Panc1 (cell line): ENCODE measurements at regions not wholly inside any gene's neighbourhood (a gene's known extent, or its start where the extent isn't known, plus 50 kb on each side); places are given as distances from the start of the nearest gene placed in this dataset.

ENCODE experiments used
- POLR2AphosphoS5 ChIP-seq: IDR thresholded peaks from 2 replicates; pipeline ENCODE4 v1.6.1; 2012; ENCODE audit warnings: mild to moderate bottlenecking, low read depth, low read length, moderate library complexity
- SIN3A ChIP-seq: IDR thresholded peaks from 2 replicates; pipeline ENCODE4 v1.6.1; 2012; ENCODE audit warnings: low read depth, mild to moderate bottlenecking, low read length, moderate library complexity, borderline replicate concordance; ENCODE audit not compliant: insufficient read depth
- TCF7L2 ChIP-seq: IDR thresholded peaks from 2 replicates; pipeline ENCODE4 v1.6.1; 2011; ENCODE audit warnings: mild to moderate bottlenecking, low read depth, low read length, inconsistent platforms
- TF ChIP-seq, protein P1 (sequence below): fragments of 450-650 bp; IDR thresholded peaks from 2 replicates; pipeline ENCODE4 v1.5.1; 2017; ENCODE audit warnings: mild to moderate bottlenecking

GRCh38 chr3:82942041-82942440 is 1180.6 kb upstream of the GBE1 start:
- TF ChIP-seq, protein P1, sequence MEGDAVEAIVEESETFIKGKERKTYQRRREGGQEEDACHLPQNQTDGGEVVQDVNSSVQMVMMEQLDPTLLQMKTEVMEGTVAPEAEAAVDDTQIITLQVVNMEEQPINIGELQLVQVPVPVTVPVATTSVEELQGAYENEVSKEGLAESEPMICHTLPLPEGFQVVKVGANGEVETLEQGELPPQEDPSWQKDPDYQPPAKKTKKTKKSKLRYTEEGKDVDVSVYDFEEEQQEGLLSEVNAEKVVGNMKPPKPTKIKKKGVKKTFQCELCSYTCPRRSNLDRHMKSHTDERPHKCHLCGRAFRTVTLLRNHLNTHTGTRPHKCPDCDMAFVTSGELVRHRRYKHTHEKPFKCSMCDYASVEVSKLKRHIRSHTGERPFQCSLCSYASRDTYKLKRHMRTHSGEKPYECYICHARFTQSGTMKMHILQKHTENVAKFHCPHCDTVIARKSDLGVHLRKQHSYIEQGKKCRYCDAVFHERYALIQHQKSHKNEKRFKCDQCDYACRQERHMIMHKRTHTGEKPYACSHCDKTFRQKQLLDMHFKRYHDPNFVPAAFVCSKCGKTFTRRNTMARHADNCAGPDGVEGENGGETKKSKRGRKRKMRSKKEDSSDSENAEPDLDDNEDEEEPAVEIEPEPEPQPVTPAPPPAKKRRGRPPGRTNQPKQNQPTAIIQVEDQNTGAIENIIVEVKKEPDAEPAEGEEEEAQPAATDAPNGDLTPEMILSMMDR: no peak
- TF ChIP-seq SIN3A (no peak), TCF7L2 (no peak), POLR2AphosphoS5 (no peak)
